ENCODE measurements at regions not wholly inside any gene's neighbourhood (a gene's known extent, or its start where the extent isn't known, plus 50 kb on each side); places are given as distances from the start of the nearest gene placed in this dataset.
A peak's percentile ranks its signal among the peaks of the same experiment; 100 is the strongest.

DNA sequence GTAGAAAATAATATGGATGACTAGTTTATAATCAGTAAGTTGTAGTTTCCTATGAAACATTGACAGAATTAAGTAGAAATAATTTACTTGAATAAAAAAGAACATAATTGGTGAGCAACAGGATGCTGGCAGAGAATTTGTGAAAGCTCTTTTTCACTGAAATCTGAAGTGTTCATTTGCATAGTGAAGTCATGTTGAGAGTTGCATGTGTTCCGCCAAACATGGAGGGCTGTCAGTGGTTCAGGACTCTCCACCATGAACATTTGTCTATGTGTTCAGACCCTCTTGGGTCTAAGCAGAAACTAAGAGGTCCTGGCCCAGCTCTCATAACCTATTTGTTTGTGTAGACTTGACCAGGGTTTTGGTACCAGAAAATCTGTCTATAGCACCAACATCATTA, 182.5 kb upstream of the LINC00305 start:
- Histone ChIP-seq H3K4me2 (ENCODE audit: low read length) (no peak overlapping the region), H3K9me2 (replicated peaks; ENCODE audit: low read length) (no peaks in the 10 kb centered on the region), H3K9ac (ENCODE audit: low read length) (no peak overlapping the region), H3K27ac (ENCODE audit: low read length) (no peak overlapping the region), H3K9me3 (ENCODE audit: low read length) (no peaks in the 10 kb centered on the region), H3K4me3 (ENCODE audit: low read length) (no peak overlapping the region), H3K79me2 (ENCODE audit: low read length) (no peaks in the 10 kb centered on the region), H4K20me1 (ENCODE audit: low read length) (no peaks in the 10 kb centered on the region), H3F3A (ENCODE audit: low read length, unreplicated experiment) (no peaks in the 10 kb centered on the region), H3K4me1 (ENCODE audit: insufficient read depth, low read length) (no peaks in the 10 kb centered on the region), H3K36me3 (ENCODE audit: low read depth, low read length) (no peaks in the 10 kb centered on the region), H3K27me3 (ENCODE audit: low read length) (peaks cover 38% of the 10 kb centered on the region), H2AFZ (ENCODE audit: low read length) (no peak overlapping the region)
- intact Hi-C loops (cut with micrococcal nuclease), result no loop called here
- no TSS peak for BruUV-seq (replicated peaks)
- no peak for DNase-seq
- ChIA-PET POLR2A (ENCODE audit: unreplicated experiment) (no interaction called here), CTCF (no interaction called here)
- ATAC-seq, result no peak
- TF ChIP-seq EZH2 (IDR thresholded peaks at IDR 0.05; ENCODE audit: low read length, unreplicated experiment), result no peak
- TF ChIP-seq EZH2phosphoT487 (IDR thresholded peaks at IDR 0.05; ENCODE audit: borderline replicate concordance, low read length), result no peak
- TF ChIP-seq, protein P1, sequence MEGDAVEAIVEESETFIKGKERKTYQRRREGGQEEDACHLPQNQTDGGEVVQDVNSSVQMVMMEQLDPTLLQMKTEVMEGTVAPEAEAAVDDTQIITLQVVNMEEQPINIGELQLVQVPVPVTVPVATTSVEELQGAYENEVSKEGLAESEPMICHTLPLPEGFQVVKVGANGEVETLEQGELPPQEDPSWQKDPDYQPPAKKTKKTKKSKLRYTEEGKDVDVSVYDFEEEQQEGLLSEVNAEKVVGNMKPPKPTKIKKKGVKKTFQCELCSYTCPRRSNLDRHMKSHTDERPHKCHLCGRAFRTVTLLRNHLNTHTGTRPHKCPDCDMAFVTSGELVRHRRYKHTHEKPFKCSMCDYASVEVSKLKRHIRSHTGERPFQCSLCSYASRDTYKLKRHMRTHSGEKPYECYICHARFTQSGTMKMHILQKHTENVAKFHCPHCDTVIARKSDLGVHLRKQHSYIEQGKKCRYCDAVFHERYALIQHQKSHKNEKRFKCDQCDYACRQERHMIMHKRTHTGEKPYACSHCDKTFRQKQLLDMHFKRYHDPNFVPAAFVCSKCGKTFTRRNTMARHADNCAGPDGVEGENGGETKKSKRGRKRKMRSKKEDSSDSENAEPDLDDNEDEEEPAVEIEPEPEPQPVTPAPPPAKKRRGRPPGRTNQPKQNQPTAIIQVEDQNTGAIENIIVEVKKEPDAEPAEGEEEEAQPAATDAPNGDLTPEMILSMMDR (conservative IDR thresholded peaks at IDR 0.05; ENCODE audit: low read depth, low read length), result no peak

DNA sequence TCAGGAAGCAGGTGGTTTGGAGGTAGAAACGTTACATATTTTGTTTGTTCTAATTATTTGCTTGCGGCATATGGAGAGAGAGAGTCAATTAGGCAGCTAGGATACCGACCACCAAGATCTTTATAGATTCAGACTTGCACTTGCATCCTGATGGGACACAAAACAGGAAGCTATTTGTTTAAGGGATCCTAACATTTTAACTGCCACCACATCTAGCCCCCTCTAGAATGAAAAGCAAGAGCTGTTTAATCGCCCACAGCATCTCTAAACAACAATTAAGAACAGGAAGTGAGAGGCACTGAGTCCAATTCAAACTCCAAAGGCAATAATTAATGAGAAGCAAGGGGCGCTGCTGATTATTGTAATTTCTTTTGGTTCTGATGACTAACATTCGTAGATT, 182.0 kb upstream of the LINC00305 start:
- Histone ChIP-seq H3F3A (ENCODE audit: low read length, unreplicated experiment) (no peaks in the 10 kb centered on the region), H3K27me3 (ENCODE audit: low read length) (peaks cover 40% of the 10 kb centered on the region), H3K4me2 (ENCODE audit: low read length) (no peak overlapping the region), H3K36me3 (ENCODE audit: low read depth, low read length) (no peaks in the 10 kb centered on the region), H3K4me1 (ENCODE audit: insufficient read depth, low read length) (no peaks in the 10 kb centered on the region), H3K4me3 (ENCODE audit: low read length) (no peak overlapping the region), H2AFZ (ENCODE audit: low read length) (no peak overlapping the region), H4K20me1 (ENCODE audit: low read length) (no peaks in the 10 kb centered on the region), H3K9me2 (replicated peaks; ENCODE audit: low read length) (no peaks in the 10 kb centered on the region), H3K27ac (ENCODE audit: low read length) (no peak overlapping the region), H3K79me2 (ENCODE audit: low read length) (no peaks in the 10 kb centered on the region), H3K9ac (ENCODE audit: low read length) (no peak overlapping the region), H3K9me3 (ENCODE audit: low read length) (no peaks in the 10 kb centered on the region)
- TF ChIP-seq, protein P1 (conservative IDR thresholded peaks at IDR 0.05; ENCODE audit: low read depth, low read length), result no peak
- TF ChIP-seq EZH2phosphoT487 (IDR thresholded peaks at IDR 0.05; ENCODE audit: borderline replicate concordance, low read length), result no peak
- BruUV-seq (replicated peaks), result no TSS peak
- intact Hi-C loops (cut with micrococcal nuclease), result loop anchor here (1.0 kb wide), 1 partner anchor 211 kb away; no protein-coding TSS in a partner anchor
- ChIA-PET CTCF (no interaction called here), POLR2A (ENCODE audit: unreplicated experiment) (no interaction called here)
- ATAC-seq (no peak), DNase-seq (no peak)

DNA sequence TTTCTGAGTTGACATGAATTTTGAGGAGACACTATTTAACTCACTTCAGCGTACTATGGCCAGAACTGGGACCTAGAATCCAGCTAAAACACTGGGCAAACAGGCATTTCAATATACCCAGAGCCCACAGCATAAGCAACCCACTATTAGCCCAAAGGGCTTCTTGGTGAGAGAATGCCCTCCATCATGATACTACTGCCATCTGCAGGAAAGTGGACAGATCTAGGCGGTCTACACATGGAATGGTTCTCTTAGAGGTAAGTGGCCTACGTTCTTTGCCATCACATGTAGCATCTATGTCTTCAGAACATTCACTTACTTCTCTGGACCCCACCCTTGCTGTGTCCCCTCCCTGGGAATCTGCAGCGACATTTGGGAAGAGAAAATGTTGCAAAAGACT, 181.3 kb upstream of the LINC00305 start:
- Histone ChIP-seq H3K27ac (ENCODE audit: low read length) (no peak overlapping the region), H3K9ac (ENCODE audit: low read length) (no peak overlapping the region), H3K4me1 (ENCODE audit: insufficient read depth, low read length) (no peaks in the 10 kb centered on the region), H3K36me3 (ENCODE audit: low read depth, low read length) (no peaks in the 10 kb centered on the region), H3K4me2 (ENCODE audit: low read length) (no peak overlapping the region), H3K9me3 (ENCODE audit: low read length) (no peaks in the 10 kb centered on the region), H3K9me2 (replicated peaks; ENCODE audit: low read length) (no peaks in the 10 kb centered on the region), H3K79me2 (ENCODE audit: low read length) (no peaks in the 10 kb centered on the region), H4K20me1 (ENCODE audit: low read length) (no peaks in the 10 kb centered on the region), H3K4me3 (ENCODE audit: low read length) (no peak overlapping the region), H3K27me3 (ENCODE audit: low read length) (peaks cover 44% of the 10 kb centered on the region), H3F3A (ENCODE audit: low read length, unreplicated experiment) (no peaks in the 10 kb centered on the region), H2AFZ (ENCODE audit: low read length) (no peak overlapping the region)
- intact Hi-C loops (cut with micrococcal nuclease), result loop anchor here (1.0 kb wide), 1 partner anchor 210 kb away; no protein-coding TSS in a partner anchor
- ATAC-seq (peak; percentile 62), DNase-seq (peak; percentile 18)
- ChIA-PET POLR2A (ENCODE audit: unreplicated experiment) (no interaction called here), CTCF (no interaction called here)
- TF ChIP-seq, protein P1 (conservative IDR thresholded peaks at IDR 0.05; ENCODE audit: low read depth, low read length), result peak; percentile 45; the same call in 1 of the 2 replicates
- TF ChIP-seq EZH2phosphoT487 (IDR thresholded peaks at IDR 0.05; ENCODE audit: borderline replicate concordance, low read length), result no peak
- no peak for TF ChIP-seq EZH2 (IDR thresholded peaks at IDR 0.05; ENCODE audit: low read length, unreplicated experiment)
- no TSS peak for BruUV-seq (replicated peaks)

Measured in PC-3 (cell line).